H1 (cell line): ENCODE measurements at regions not wholly inside any gene's neighbourhood (a gene's known extent, or its start where the extent isn't known, plus 50 kb on each side); places are given as distances from the start of the nearest gene placed in this dataset.

Experiments
- CTCF ChIA-PET: fragments of 300-600 bp; sonication (Branson Sonifier 250); formaldehyde crosslinking; loops from one replicate; lab custom pipeline; 2021; ENCODE audit not compliant: partially characterized antibody; lab: Charles Lee
- POLR2A ChIA-PET: fragments of 300-600 bp; sonication (Branson Sonifier 250); formaldehyde crosslinking; loops from one replicate; lab custom pipeline; 2021; ENCODE audit warnings: inconsistent platforms; ENCODE audit not compliant: partially characterized antibody; lab: Charles Lee
- DNase-seq, 2 experiments: peaks; one replicate each; pipeline versions ENCODE4 v3.0.0 to v3.0.0-alpha.2; 2010 to 2022; ENCODE audit warnings: low spot score in 2 of 2, low read depth in 1 of 2, mixed read lengths in 1 of 2
- FAIRE-seq: peaks from 2 replicates; lab custom pipeline; 2011; peaks lifted over from hg19 to GRCh38; lab: Jason Lieb, UNC
- H2AFZ ChIP-seq: 2 replicates; pipeline ENCODE4 v1.8.1; 2012; ENCODE audit warnings: low read length, inconsistent platforms
- H2AK5ac ChIP-seq: 2 replicates; pipeline ENCODE4 v1.6.1; 2013; ENCODE audit warnings: low read depth, low read length
- H2BK120ac ChIP-seq: replicated peaks from 2 replicates; pipeline ENCODE3; 2013; ENCODE audit warnings: low read depth, low read length, inconsistent platforms
- H2BK12ac ChIP-seq: 2 replicates; pipeline ENCODE4 v1.6.1; 2013; ENCODE audit warnings: low read depth, low read length
- H2BK15ac ChIP-seq: 2 replicates; pipeline ENCODE4 v1.6.1; 2013; ENCODE audit warnings: low read length
- H2BK20ac ChIP-seq: 2 replicates; pipeline ENCODE4 v1.6.1; 2013; ENCODE audit warnings: low read length
- H2BK5ac ChIP-seq: 2 replicates; pipeline ENCODE4 v1.6.1; 2013; ENCODE audit warnings: low read depth, low read length
- H3K14ac ChIP-seq: 2 replicates; pipeline ENCODE4 v1.6.1; 2013; ENCODE audit warnings: inconsistent platforms; ENCODE audit not compliant: insufficient read length
- H3K18ac ChIP-seq: 2 replicates; pipeline ENCODE4 v1.6.1; 2013; ENCODE audit warnings: low read length; ENCODE audit errors: extremely low read depth
- H3K23ac ChIP-seq: 2 replicates; pipeline ENCODE4 v1.6.1; 2013; ENCODE audit warnings: inconsistent platforms; ENCODE audit not compliant: insufficient read length
- H3K23me2 ChIP-seq: 2 replicates; pipeline ENCODE4 v1.6.1; 2013; ENCODE audit warnings: low read depth, low read length
- H3K27ac ChIP-seq: 2 replicates; pipeline ENCODE4 v1.6.1; 2011; ENCODE audit warnings: low read depth, low read length, inconsistent platforms
- H3K27me3 ChIP-seq, 4 experiments: replicated peaks in 1 of 4; 1 replicate in 1 of 4; 2 replicates in 3 of 4; pipeline versions ENCODE4 v1.6.1 to v1.8.1; 2011 to 2013; ENCODE audit warnings: low read length in 3 of 4, mild to moderate bottlenecking in 3 of 4, inconsistent platforms in 2 of 4, mixed read lengths in 2 of 4, moderate library complexity in 1 of 4; ENCODE audit not compliant: control insufficient read depth in 3 of 4, insufficient read depth in 3 of 4; ENCODE audit errors: extremely low read depth in 1 of 4
- H3K36me3 ChIP-seq, 4 experiments: 2 replicates each; pipeline versions ENCODE4 v1.6.1 to v1.8.1; 2011 to 2013; ENCODE audit warnings: mild to moderate bottlenecking in 4 of 4, low read length in 3 of 4, moderate library complexity in 2 of 4, control low read depth in 1 of 4, inconsistent platforms in 1 of 4; ENCODE audit not compliant: insufficient read depth in 4 of 4, control insufficient read depth in 2 of 4
- H3K4ac ChIP-seq: replicated peaks from 2 replicates; pipeline ENCODE3; 2013; ENCODE audit warnings: low read length, low read depth, mixed read lengths, inconsistent platforms; ENCODE audit not compliant: insufficient read length
- H3K4me1 ChIP-seq, 4 experiments: replicated peaks in 1 of 4; 1 replicate in 1 of 4; 2 replicates in 3 of 4; pipeline versions ENCODE4 v1.6.1 to v1.8.1; 2011 to 2013; ENCODE audit warnings: low read length in 3 of 4, inconsistent platforms in 2 of 4, mixed read lengths in 1 of 4; ENCODE audit not compliant: insufficient read depth in 4 of 4, control insufficient read depth in 3 of 4
- H3K4me2 ChIP-seq, 2 experiments: 2 replicates each; pipeline versions ENCODE4 v1.6.1 to v1.8.1; 2011 to 2013; ENCODE audit warnings: low read depth in 2 of 2, low read length in 2 of 2, control low read depth in 1 of 2, inconsistent platforms in 1 of 2, mild to moderate bottlenecking in 1 of 2; ENCODE audit not compliant: insufficient read depth in 1 of 2
- H3K4me3 ChIP-seq, 4 experiments: fragments of 200-600, 300-600 bp in 1 of 4; sonication (generic), shearing (Covaris generic), sonication (Bioruptor Twin) in 1 of 4; 2 replicates each; pipeline versions ENCODE4 v1.5.1 to v1.8.1; 2011 to 2016; ENCODE audit warnings: low read length in 4 of 4, low read depth in 3 of 4, control low read depth in 2 of 4, inconsistent platforms in 2 of 4, mild to moderate bottlenecking in 2 of 4, mixed read lengths in 1 of 4, moderate library complexity in 1 of 4; ENCODE audit not compliant: insufficient read depth in 2 of 4; ENCODE audit errors: extremely low read depth in 1 of 4
- H3K56ac ChIP-seq: replicated peaks from 2 replicates; pipeline ENCODE3; 2013; ENCODE audit warnings: low read depth, mild to moderate bottlenecking, mixed read lengths, low read length, inconsistent platforms; ENCODE audit not compliant: insufficient read length
- H3K79me1 ChIP-seq: 2 replicates; pipeline ENCODE4 v1.6.1; 2013; ENCODE audit warnings: low read depth, low read length, control low read depth
- H3K79me2 ChIP-seq, 2 experiments: 2 replicates each; pipeline versions ENCODE4 v1.6.1 to v1.8.1; 2012 to 2013; ENCODE audit warnings: low read length in 2 of 2, mild to moderate bottlenecking in 2 of 2, inconsistent platforms in 1 of 2; ENCODE audit not compliant: insufficient read depth in 2 of 2, control insufficient read depth in 1 of 2
- H3K9ac ChIP-seq, 4 experiments: replicated peaks in 1 of 4; 1 replicate in 1 of 4; 2 replicates in 3 of 4; pipeline versions ENCODE4 v1.6.1 to v1.8.1; 2011 to 2013; ENCODE audit warnings: low read depth in 3 of 4, low read length in 3 of 4, control low read depth in 2 of 4, mild to moderate bottlenecking in 2 of 4, moderate library complexity in 2 of 4, inconsistent platforms in 1 of 4; ENCODE audit errors: extremely low read depth in 1 of 4
- H3K9me3 ChIP-seq, 2 experiments: 2 replicates each; pipeline versions ENCODE4 v1.6.1 to v1.8.1; 2012 to 2013; ENCODE audit warnings: mild to moderate bottlenecking in 2 of 2, moderate library complexity in 2 of 2, control low read depth in 1 of 2, inconsistent platforms in 1 of 2, low read depth in 1 of 2, low read length in 1 of 2, mixed read lengths in 1 of 2; ENCODE audit not compliant: insufficient read depth in 2 of 2
- H4K20me1 ChIP-seq, 2 experiments: replicated peaks in 1 of 2; 2 replicates each; pipeline versions ENCODE3 to v1.8.1; 2011 to 2013; ENCODE audit warnings: inconsistent platforms in 2 of 2, low read length in 2 of 2, mild to moderate bottlenecking in 1 of 2; ENCODE audit not compliant: insufficient read depth in 2 of 2, control insufficient read depth in 1 of 2
- H4K5ac ChIP-seq: 2 replicates; pipeline ENCODE4 v1.6.1; 2013; ENCODE audit warnings: low read length, low read depth, mixed read lengths, inconsistent platforms; ENCODE audit not compliant: insufficient read length
- H4K8ac ChIP-seq: 2 replicates; pipeline ENCODE4 v1.8.0; 2013; ENCODE audit warnings: mild to moderate bottlenecking, moderate library complexity, low read length, inconsistent platforms; ENCODE audit not compliant: insufficient read depth; ENCODE audit errors: extremely low read depth
- H4K91ac ChIP-seq: replicated peaks from 2 replicates; pipeline ENCODE3; 2013; ENCODE audit warnings: low read length, mixed read lengths, inconsistent platforms; ENCODE audit not compliant: insufficient read length
- BRCA1 ChIP-seq: IDR thresholded peaks from 2 replicates; pipeline ENCODE4 v1.6.1; 2012; ENCODE audit warnings: low read depth, low read length, improper control_type of control experiment
- CHD2 ChIP-seq: IDR thresholded peaks from 2 replicates; pipeline ENCODE4 v1.6.1; 2012; ENCODE audit warnings: low read length, improper control_type of control experiment
- FOSL1 ChIP-seq: IDR thresholded peaks from 2 replicates; pipeline ENCODE4 v1.6.1; 2011; ENCODE audit warnings: mild to moderate bottlenecking, low read depth, low read length, moderate library complexity; ENCODE audit not compliant: insufficient read depth
- GABPA ChIP-seq: IDR thresholded peaks from 2 replicates; pipeline ENCODE4 v1.6.1; 2011; ENCODE audit warnings: mild to moderate bottlenecking, low read length, moderate library complexity, borderline replicate concordance; ENCODE audit not compliant: insufficient read depth
- HDAC2 ChIP-seq, 2 experiments: fragments of 300-600 bp in 1 of 2; sonication (generic) in 1 of 2; IDR thresholded peaks; 2 replicates each; pipeline ENCODE4 v1.6.1; 2011 to 2012; ENCODE audit warnings: low read depth in 2 of 2, low read length in 2 of 2, mild to moderate bottlenecking in 2 of 2, moderate library complexity in 2 of 2, borderline replicate concordance in 1 of 2, inconsistent platforms in 1 of 2
- POLR2A ChIP-seq, 2 experiments: IDR thresholded peaks; 1 replicate in 1 of 2; 2 replicates in 1 of 2; pipeline ENCODE4 v1.6.1; 2011; ENCODE audit warnings: low read depth in 2 of 2, low read length in 2 of 2, mild to moderate bottlenecking in 2 of 2; ENCODE audit errors: control extremely low read depth in 1 of 2
- SAP30 ChIP-seq: fragments of 300-600 bp; sonication (generic); IDR thresholded peaks from 2 replicates; pipeline ENCODE4 v1.7.1; 2012; ENCODE audit warnings: low read length, moderate library complexity, mild to moderate bottlenecking, inconsistent platforms; ENCODE audit not compliant: insufficient read depth, insufficient replicate concordance
- TAF7 ChIP-seq: optimal IDR thresholded peaks from 2 replicates; pipeline ENCODE3; 2011; ENCODE audit warnings: low read depth, mild to moderate bottlenecking, inconsistent platforms, low read length, moderate library complexity, borderline replicate concordance
- TEAD4 ChIP-seq: IDR thresholded peaks from 2 replicates; pipeline ENCODE4 v1.6.1; 2012; ENCODE audit warnings: low read depth, low read length, inconsistent platforms, mixed read lengths
- WGBS, 2 experiments: shearing (Covaris generic) in 1 of 2; methylation state at CpG; one replicate each; pipeline versions ENCODE4 v1.1.6 to v1.1.7; 2013 to 2015; ENCODE audit warnings: low lambda C conversion rate in 2 of 2, mixed read lengths in 2 of 2, inconsistent platforms in 1 of 2, low coverage in 1 of 2, missing lambda C conversion rate in 1 of 2; ENCODE audit not compliant: insufficient replicate concordance in 2 of 2, insufficient coverage in 1 of 2, insufficient read length in 1 of 2; ENCODE audit errors: extremely low coverage in 1 of 2, missing lambda C conversion rate in 1 of 2; 5-methylcytosine and 5-hydroxymethylcytosine counted together

GRCh38 chr6:113690281-113691259, 166.6 kb upstream of the MARCKS start:
- no peak overlapping the region for H3K9ac ChIP-seq
- no peaks in the 10 kb centered on the region for H4K20me1 ChIP-seq
- H3K79me1 ChIP-seq, result no peaks in the 10 kb centered on the region
- H3K4me2 ChIP-seq, result no peak overlapping the region
- H4K91ac ChIP-seq, result no peak overlapping the region
- no peak overlapping the region for H3K4ac ChIP-seq
- H3K56ac ChIP-seq, result no peak overlapping the region
- H3K14ac ChIP-seq, result no peak overlapping the region
- H3K23ac ChIP-seq, result no peak overlapping the region
- CTCF ChIA-PET, result interaction anchor here (0.7 kb wide), 1 partner anchor 186 kb away, joined by 5 read pairs; no protein-coding TSS in a partner anchor
- no peak overlapping the region for H2BK120ac ChIP-seq
- no peak overlapping the region for H2BK15ac ChIP-seq
- H2AFZ ChIP-seq, result no peak overlapping the region
- no peak for DNase-seq
- H2BK5ac ChIP-seq, result no peak overlapping the region
- H2AK5ac ChIP-seq, result no peak overlapping the region
- TF ChIP-seq TAF7 (no peak), GABPA (no peak), SAP30 (no peak), POLR2A (IDR thresholded peaks at IDR 0.05; ENCODE audit: control extremely low read depth in 1 of 2, low read depth in 2 of 2, low read length in 2 of 2) (no peak), BRCA1 (no peak), HDAC2 (IDR thresholded peaks at IDR 0.05; ENCODE audit: borderline replicate concordance in 1 of 2, low read depth in 2 of 2, low read length in 2 of 2) (no peak), CHD2 (no peak), FOSL1 (no peak), TEAD4 (no peak)
- no peak overlapping the region for H4K5ac ChIP-seq
- WGBS, 2 experiments, result 72% methylated on average over 5 of the region's 5 CpGs; no CpG with 5 or more reads in 1 of the 2 experiments
- POLR2A ChIA-PET, result no interaction called here
- H3K9me3 ChIP-seq, result no peaks in the 10 kb centered on the region
- H3K27me3 ChIP-seq, result no peaks in the 10 kb centered on the region
- FAIRE-seq, result no peak
- no peak overlapping the region for H3K18ac ChIP-seq
- no peaks in the 10 kb centered on the region for H3K36me3 ChIP-seq
- H3K4me1 ChIP-seq, result no peaks in the 10 kb centered on the region
- H4K8ac ChIP-seq, result no peak overlapping the region
- H3K23me2 ChIP-seq, result no peaks in the 10 kb centered on the region
- H2BK12ac ChIP-seq, result no peak overlapping the region
- no peaks in the 10 kb centered on the region for H3K79me2 ChIP-seq
- H3K27ac ChIP-seq, result no peak overlapping the region
- H2BK20ac ChIP-seq, result no peak overlapping the region
- H3K4me3 ChIP-seq, result no peak overlapping the region
